ENCODE measurements at regions not wholly inside any gene's neighbourhood (a gene's known extent, or its start where the extent isn't known, plus 50 kb on each side); places are given as distances from the start of the nearest gene placed in this dataset.

GRCh38 chr4:138389976-138390685, 148.0 kb upstream of the SLC7A11 start:
- no peak for TF ChIP-seq POLR2A (IDR thresholded peaks at IDR 0.05; ENCODE audit: low read length)
- TF ChIP-seq GATA1 (IDR thresholded peaks at IDR 0.05; ENCODE audit: low read depth, low read length) = no peak
